ENCODE measurements at regions not wholly inside any gene's neighbourhood (a gene's known extent, or its start where the extent isn't known, plus 50 kb on each side); places are given as distances from the start of the nearest gene placed in this dataset.
"Not testable (repeated sequence)": the region's sequence is repeated elsewhere in the genome, so short reads cannot be mapped to it uniquely, and the experiment has no call there.

DNA sequence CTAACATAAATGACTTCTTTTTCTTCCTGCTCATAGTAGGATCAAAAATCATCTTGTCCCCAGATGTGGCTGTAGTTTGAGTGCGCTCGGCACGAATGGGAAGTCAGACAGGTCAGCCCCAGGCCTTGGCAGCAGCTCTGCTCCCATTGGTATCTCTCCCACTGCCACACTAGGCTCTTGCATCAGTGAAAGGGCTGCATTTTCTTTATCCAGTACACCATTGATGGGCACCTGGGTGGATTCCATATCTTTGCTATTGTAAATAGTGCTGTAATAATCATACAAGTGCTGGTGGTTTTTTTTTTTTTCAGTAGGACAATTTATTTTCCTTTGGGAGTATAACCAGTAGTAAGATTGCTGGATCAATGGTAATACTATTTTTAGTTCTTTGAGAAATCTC is 865.5 kb downstream of the CCDC85A start:
- DNase-seq = no peak

DNA sequence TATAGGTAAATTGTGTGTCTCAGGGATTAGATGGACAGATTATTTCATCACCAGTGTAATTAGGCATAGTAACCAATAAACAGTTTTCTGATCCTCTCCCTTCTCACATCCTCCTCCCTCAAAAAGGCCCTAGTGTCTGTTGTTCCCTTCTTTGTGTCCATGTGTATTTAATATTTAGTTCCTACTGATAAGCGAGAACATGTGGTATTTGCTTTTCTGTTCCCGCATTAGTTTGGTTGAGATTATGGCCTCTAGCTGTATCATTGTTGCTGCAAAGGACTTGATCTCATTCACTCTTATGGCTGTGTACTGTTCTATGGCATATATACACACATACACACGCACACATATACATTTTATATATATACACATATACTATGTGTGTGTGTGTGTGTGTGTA is 866.2 kb downstream of the CCDC85A start:
- no peak for DNase-seq

GRCh38 chr2:57066301-57066700 is 882.5 kb downstream of the CCDC85A start:
- not testable (repeated sequence) for DNase-seq

DNA sequence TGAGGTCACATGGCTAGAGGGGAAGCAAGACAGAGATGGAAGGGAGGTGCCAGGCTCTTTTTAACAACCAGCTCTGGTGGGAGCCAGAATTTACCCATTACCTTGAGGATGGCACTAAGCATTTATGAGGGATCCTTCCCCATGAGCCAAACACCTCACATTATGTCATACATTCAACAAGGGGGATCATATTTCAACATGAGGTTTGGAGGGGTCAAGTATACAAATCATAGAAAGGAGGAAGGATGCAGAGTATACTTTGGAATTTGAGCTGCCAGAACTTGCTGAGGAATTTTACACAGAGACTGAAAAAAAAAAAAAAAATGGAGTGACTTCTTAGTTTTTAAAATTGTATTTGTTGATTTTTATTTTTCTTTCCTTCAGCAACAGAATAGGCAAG is 891.4 kb downstream of the CCDC85A start:
- no peak for DNase-seq

- DNase-seq = no peak
These were observed 896.2 kb downstream of the CCDC85A start for GRCh38 chr2:57080035-57080434.

DNA sequence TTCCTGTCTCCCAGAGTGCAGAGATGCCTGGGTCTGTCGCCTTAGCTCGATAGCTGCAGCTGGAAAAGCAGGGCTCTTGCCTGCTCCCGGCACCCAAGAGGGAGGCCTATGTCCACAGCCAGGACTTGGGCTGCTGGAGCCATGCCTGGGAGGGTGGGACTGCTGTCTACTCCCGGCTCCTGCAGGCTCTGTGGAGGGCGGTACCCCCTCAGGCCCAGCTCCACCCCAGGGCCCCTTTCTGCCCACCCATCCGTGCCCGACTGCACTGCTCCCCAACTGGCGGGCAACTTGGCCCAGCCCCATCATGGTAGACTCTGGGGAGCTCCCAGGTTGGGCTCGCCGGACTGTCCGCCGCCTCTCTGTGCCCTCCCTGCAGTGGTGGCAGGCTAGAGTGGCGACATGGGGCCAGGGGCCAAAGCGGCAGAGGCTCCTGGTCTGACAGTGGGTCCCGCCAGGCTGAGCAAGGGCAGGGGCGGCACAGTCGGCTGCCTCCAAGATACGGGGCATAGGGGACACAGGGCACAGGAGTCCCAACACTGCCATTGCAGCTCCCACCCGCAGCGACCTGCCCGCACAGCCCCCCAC is 901.0 kb downstream of the CCDC85A start:
- DNase-seq = no peak

DNA sequence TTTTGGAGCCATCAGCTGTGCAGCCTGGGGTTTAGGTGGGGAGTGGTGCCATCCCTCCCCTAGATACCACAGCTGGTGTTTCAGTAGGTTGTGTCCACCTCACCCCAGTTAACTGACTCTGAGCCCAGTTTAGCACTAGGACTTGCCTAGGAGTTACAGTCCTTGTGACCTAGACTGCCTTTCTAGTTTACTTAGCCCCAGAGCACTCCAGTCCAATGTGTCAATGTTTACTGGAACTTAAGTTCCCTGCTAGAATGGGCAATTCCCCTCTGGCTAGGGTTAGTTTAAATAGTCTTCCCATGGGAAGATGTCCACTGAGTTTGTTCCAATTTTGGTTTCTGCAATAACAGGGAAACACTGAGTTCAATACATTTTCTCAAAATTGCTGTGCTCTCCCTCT is 909.2 kb downstream of the CCDC85A start:
- DNase-seq = no peak

DNA sequence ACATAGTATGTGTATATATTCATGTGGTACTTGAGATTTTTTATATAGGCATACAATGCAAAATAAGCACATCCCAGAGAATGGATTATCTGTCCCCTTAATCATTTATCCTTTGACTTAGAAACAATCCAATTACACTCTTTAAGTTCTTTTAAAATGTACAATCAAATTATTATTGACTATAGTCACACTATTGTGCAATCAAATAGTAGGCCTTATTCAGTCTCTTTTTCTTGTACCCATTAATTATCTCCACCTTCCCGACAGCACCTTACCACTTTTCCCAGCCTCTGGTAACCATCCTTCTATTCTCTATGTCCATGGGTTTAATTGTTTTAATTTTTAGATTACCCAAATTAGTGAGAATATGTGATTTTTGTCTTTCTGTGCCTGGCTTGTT is 914.1 kb downstream of the CCDC85A start:
- no peak for DNase-seq

GRCh38 chr2:57100436-57100835 is 916.6 kb downstream of the CCDC85A start:
- no peak for DNase-seq

- DNase-seq = no peak
These were observed 921.9 kb downstream of the CCDC85A start for GRCh38 chr2:57105694-57106093.

DNA sequence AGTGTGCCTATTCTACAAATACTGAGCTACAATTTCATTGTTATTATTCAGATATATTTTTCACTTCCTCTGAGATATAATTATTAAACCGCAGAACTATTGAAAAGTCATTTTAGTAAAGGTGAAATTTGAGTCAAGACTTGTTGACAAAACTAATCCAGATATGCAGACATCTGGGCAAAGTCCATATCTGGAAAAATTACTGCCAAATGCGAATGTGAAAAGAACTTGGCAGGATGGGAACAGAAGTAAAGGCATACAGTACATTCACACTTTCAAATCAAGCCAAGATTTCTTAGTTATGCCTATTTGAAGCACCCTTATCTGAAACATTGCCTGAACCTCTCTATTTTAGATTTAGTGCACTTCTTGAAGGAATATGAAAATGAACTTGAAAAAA is 923.6 kb downstream of the CCDC85A start:
- DNase-seq = no peak

DNA sequence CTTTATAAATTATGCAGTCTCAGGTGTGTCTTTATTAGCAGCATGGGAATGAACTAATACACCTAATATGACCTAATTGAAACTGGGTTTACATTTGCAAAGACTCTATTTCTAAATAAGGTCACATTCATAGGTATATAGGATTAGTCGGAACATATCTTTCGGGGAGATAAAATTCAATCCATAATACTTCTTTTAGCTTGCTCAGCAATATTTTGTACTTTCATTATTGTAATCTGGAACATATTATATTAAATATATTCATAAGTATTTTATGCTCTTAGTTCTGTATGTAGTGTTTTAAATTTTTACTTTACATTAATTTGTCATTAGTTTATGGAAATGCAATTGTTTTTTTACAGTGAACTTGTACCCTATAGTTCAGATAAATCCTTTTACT is 927.7 kb downstream of the CCDC85A start:
- no peak for DNase-seq

GRCh38 chr2:57119141-57119540 is 927.5 kb upstream of the VRK2 start:
- no peak for DNase-seq

- DNase-seq = no peak
These were observed 920.2 kb upstream of the VRK2 start for GRCh38 chr2:57126410-57126809.

GRCh38 chr2:57139179-57139578 is 907.4 kb upstream of the VRK2 start:
- no peak for DNase-seq

DNA sequence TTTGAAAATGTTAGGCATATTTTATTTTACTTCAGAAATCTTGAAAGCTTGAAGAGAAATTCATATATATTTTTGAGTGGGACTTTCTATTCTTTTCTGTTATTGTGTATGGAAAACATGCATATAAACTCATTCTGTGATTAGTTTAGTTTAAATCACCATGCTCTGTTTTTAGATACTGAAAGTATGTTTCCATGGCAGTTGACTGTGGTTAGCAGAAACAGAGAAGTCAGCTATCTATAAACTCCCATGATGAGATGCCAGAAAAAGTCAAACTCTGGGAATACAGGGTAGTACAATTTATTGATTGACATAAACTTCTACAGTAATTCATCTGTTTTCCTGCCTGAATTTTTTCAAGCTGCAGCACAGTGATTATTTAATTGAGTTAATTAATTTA is 905.3 kb upstream of the VRK2 start:
- DNase-seq = no peak

DNA sequence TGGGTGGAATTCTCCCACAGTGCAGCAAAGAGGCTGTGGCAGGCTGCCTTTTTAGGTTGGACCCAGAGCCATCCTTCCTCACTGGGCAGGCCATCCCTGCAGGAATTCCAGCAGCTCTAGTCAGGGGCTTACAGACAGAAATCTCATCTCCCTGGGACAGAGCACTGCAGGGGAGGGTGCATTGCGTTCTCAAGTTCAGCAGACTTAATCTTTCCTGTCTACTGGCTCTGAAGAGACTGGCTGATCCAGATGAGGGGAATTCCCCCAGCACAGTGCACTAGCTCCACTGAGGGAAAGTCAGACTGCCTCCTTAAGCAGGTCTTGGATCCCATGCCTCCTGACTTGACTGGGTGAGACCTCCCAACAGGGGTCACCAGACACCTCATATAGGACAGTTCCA is 899.7 kb upstream of the VRK2 start:
- DNase-seq = no peak

DNA sequence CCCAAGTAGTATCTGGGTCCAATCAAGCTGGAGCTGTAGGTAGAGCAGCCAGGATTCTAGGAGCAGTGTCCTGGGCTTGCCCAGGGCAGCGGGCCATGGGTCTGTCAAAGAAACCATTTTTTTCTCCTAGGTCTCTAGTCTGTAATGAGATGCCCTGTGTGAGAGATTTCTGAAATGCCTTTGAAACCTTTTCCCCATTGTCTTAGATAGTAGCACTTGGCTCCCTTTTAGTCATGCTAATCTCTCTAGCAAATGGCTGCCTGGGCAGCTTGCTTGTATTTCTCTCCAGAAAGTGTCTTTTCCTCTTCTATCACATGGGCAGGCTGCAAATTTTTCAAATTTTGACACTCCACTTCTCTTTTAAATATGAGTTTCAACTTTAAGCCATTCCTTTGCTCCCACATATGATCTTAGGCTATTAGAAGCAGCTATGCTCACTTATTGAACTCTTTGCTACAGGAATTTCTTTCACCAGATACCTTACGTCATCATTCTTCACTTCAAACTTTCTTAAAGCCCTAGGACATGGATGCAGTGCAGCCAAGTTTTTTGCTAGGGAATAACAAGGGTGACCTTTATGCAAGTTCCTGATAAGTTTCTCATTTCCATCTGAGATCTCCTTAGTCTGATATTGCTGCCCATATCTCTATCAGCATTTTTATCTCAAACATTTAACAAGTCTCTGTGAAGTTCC is 890.2 kb upstream of the VRK2 start:
- DNase-seq = no peak

DNA sequence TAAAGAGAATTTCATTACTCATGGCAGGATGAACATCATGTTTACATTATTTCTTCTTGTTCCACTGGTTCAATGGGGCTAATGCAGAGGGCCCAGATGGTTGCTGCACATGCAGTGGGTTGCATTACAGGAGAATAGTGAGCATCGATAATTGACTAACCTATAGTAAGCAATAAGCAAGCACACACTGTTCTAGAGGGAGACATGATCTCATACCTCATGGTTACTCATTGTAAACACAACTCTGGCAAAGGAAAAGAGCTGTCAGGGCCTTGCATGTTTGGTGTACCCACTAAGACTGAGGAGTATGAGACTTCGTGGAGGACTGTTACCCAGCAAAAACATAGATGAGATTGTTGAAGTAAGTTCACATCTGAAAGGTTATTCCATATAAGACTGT is 885.6 kb upstream of the VRK2 start:
- no peak for DNase-seq

DNA sequence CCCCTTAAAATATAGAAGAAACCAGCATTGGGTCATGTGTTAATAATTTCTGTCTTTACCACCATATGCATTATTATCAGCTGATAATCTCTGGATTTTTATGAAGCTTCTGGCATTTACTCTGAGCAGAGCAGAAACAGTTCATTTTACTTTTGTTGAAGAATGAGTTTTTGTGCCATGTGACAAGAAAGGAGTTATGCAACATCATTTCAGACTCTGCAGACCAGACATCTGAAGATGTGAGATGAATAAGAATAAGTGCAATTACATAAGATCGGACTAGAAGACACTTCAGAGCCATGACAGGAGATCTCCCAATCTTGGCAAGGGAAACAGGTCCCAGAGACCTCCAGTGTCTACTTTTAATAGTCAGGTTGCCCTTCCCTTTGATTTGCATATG is 869.4 kb upstream of the VRK2 start:
- DNase-seq = no peak

- no peak for DNase-seq
These were observed 866.5 kb upstream of the VRK2 start for GRCh38 chr2:57180042-57180567.

GRCh38 chr2:57180678-57181077 is 865.9 kb upstream of the VRK2 start:
- DNase-seq = no peak

DNA sequence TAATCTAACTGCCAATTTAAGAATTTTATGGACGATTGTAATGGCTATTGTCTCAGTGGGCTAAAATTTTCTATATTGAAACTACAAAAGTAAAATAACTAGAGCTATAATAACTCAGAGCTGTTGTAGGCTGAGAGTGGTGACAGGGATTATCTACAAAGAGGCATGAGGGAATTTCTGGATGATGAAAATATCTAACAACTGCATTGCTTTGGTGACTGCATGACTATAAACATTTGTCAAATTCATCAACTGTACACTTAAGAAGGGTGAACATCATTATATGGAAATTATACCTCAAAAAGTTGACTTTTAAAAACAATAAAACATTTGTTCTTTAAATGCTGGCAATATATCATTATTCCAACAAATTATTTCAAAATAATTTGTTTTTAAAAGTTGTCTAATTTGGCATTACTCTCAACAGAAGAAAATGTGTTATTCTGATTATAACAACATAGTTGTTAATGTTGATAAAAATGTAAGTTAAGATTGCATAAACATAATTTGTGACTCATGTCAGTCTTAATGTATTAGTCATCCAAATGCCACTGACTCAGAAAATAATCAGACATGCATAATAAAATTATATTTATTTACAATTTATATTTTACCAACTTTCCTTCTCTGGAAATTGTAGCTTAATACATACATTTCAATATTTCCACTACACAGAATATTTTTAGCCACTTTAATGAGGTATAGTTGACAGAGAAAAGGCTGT is 865.1 kb upstream of the VRK2 start:
- no peak for DNase-seq

DNA sequence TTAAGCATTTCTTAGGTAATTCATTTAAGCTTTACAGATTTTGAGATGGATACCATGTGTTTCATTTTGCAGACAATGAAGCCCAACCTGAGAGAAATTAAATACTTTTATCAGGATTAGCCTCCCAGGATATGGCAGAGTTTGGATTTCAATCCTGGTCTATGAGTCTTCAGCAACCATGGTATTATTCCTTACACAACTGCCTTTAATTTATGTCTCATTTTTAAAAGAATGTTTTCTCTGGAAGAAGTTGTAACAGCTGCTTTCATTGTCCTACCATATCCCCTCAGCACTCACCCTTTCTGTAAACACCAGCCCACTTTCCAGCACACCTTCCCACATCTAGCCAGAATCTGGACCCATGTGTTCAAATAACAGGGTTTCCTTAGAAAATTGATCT is 863.7 kb upstream of the VRK2 start:
- no peak for DNase-seq
